Smooth muscle cell (in vitro differentiated cells): ENCODE measurements at regions not wholly inside any gene's neighbourhood (a gene's known extent, or its start where the extent isn't known, plus 50 kb on each side); places are given as distances from the start of the nearest gene placed in this dataset.
A peak's percentile ranks its signal among the peaks of the same experiment; 100 is the strongest.

Experiments
- DNase-seq: peaks from one replicate; lab custom pipeline; 2025; ENCODE audit not compliant: unreplicated experiment; lab: John Stamatoyannopoulos, UW
- H2AFZ ChIP-seq: fragments of 200-600 bp; sonication (generic); 2 replicates; pipeline ENCODE4 v1.6.0; 2016; ENCODE audit warnings: antibody characterized with exemption, low read depth, mild to moderate bottlenecking
- H3F3A ChIP-seq: fragments of 200-600 bp; sonication (generic); 2 replicates; pipeline ENCODE4 v1.6.0; 2017; ENCODE audit warnings: antibody characterized with exemption, low read depth
- H3K27ac ChIP-seq: fragments of 200-600 bp; sonication (generic); 2 replicates; pipeline ENCODE4 v1.5.1; 2016; ENCODE audit warnings: low read depth, mild to moderate bottlenecking
- H3K27me3 ChIP-seq: fragments of 200-600 bp; sonication (generic); 2 replicates; pipeline ENCODE4 v1.6.1; 2016; ENCODE audit warnings: low read depth, mild to moderate bottlenecking
- H3K36me3 ChIP-seq: fragments of 200-600 bp; sonication (generic); 2 replicates; pipeline ENCODE4 v1.5.1; 2016; ENCODE audit warnings: low read depth
- H3K4me1 ChIP-seq: fragments of 200-600 bp; sonication (generic); 2 replicates; pipeline ENCODE4 v1.5.1; 2016; ENCODE audit warnings: low read depth
- H3K4me2 ChIP-seq: fragments of 200-600 bp; sonication (generic); 2 replicates; pipeline ENCODE4 v1.6.0; 2016; ENCODE audit warnings: mild to moderate bottlenecking
- H3K4me3 ChIP-seq: fragments of 200-600 bp; sonication (generic); 2 replicates; pipeline ENCODE4 v1.5.1; 2016; ENCODE audit warnings: mild to moderate bottlenecking
- H3K79me2 ChIP-seq: fragments of 200-600 bp; sonication (generic); 2 replicates; pipeline ENCODE4 v1.6.0; 2016; ENCODE audit warnings: low read depth, mild to moderate bottlenecking
- H3K9ac ChIP-seq: fragments of 200-600 bp; sonication (generic); 2 replicates; pipeline ENCODE4 v1.6.0; 2016; ENCODE audit warnings: low read depth
- H3K9me3 ChIP-seq: fragments of 200-600 bp; sonication (generic); replicated peaks from 2 replicates; pipeline ENCODE4 v1.5.1; 2016; ENCODE audit warnings: low read depth
- H4K20me1 ChIP-seq: fragments of 200-600 bp; sonication (generic); 2 replicates; pipeline ENCODE4 v1.6.0; 2016; ENCODE audit warnings: low read depth
- CTCF ChIP-seq: fragments of 200-600 bp; sonication (generic); IDR thresholded peaks from 2 replicates; pipeline ENCODE4 v1.5.1; 2017; ENCODE audit warnings: borderline replicate concordance, mild to moderate bottlenecking, antibody characterized with exemption; ENCODE audit not compliant: insufficient read depth, poor library complexity, severe bottlenecking
- WGBS: methylation state at CpG from one replicate; pipeline ENCODE4 v1.1.7; 2016; ENCODE audit warnings: low lambda C conversion rate; 5-methylcytosine and 5-hydroxymethylcytosine counted together

- H3F3A ChIP-seq = no peaks in the 10 kb centered on the region
- H3K4me1 ChIP-seq = no peaks in the 10 kb centered on the region
- H2AFZ ChIP-seq = no peak overlapping the region
- WGBS = 89% methylated on average over 8 of the region's 8 CpGs
- H3K4me3 ChIP-seq = no peak overlapping the region
- no peak for DNase-seq
- no peaks in the 10 kb centered on the region for H3K79me2 ChIP-seq
- no peaks in the 10 kb centered on the region for H3K9me3 ChIP-seq
- no peak overlapping the region for H3K27ac ChIP-seq
- H3K27me3 ChIP-seq = no peaks in the 10 kb centered on the region
- H3K36me3 ChIP-seq = no peaks in the 10 kb centered on the region
- H3K9ac ChIP-seq = no peak overlapping the region
- no peak for TF ChIP-seq CTCF
- no peaks in the 10 kb centered on the region for H4K20me1 ChIP-seq
- H3K4me2 ChIP-seq = no peak overlapping the region
These were observed 80.1 kb upstream of the PDC start for GRCh38 chr1:186541003-186541402.

- Histone ChIP-seq H3F3A (no peaks in the 10 kb centered on the region), H3K9ac (no peak overlapping the region), H3K36me3 (no peaks in the 10 kb centered on the region), H3K9me3 (no peaks in the 10 kb centered on the region), H3K27ac (no peak overlapping the region), H3K4me1 (no peaks in the 10 kb centered on the region), H3K79me2 (no peaks in the 10 kb centered on the region), H3K4me3 (no peak overlapping the region), H3K4me2 (no peak overlapping the region), H2AFZ (no peak overlapping the region), H4K20me1 (no peaks in the 10 kb centered on the region), H3K27me3 (no peaks in the 10 kb centered on the region)
- WGBS = 92% methylated on average over 3 of the region's 3 CpGs
- TF ChIP-seq CTCF = no peak
- no peak for DNase-seq
These were observed 79.6 kb upstream of the PDC start for GRCh38 chr1:186540521-186540920.

GRCh38 chr1:186536273-186536890 is 75.5 kb upstream of the PDC start:
- no peak for TF ChIP-seq CTCF
- peak overlapping the region; percentile 22 for H3K4me2 ChIP-seq
- no peaks in the 10 kb centered on the region for H4K20me1 ChIP-seq
- H3K27me3 ChIP-seq = no peaks in the 10 kb centered on the region
- 74% methylated on average over 3 of the region's 3 CpGs for WGBS
- H3K4me3 ChIP-seq = no peak overlapping the region
- H3K9me3 ChIP-seq = no peaks in the 10 kb centered on the region
- H3F3A ChIP-seq = no peaks in the 10 kb centered on the region
- no peak overlapping the region for H3K9ac ChIP-seq
- no peaks in the 10 kb centered on the region for H3K4me1 ChIP-seq
- H3K36me3 ChIP-seq = no peaks in the 10 kb centered on the region
- H2AFZ ChIP-seq = no peak overlapping the region
- H3K27ac ChIP-seq = peak overlapping the region; percentile 50
- DNase-seq = no peak
- H3K79me2 ChIP-seq = no peaks in the 10 kb centered on the region
